Head of caudate nucleus (tissue), 42 donors: ENCODE measurements at regions not wholly inside any gene's neighbourhood (a gene's known extent, or its start where the extent isn't known, plus 50 kb on each side); places are given as distances from the start of the nearest gene placed in this dataset.
A peak's percentile ranks its signal among the peaks of the same experiment; 100 is the strongest.
"Not testable (repeated sequence)": the region's sequence is repeated elsewhere in the genome, so short reads cannot be mapped to it uniquely, and the experiment has no call there.

Experiments
- DNase-seq, 42 donors: peaks; one replicate each; pipeline versions ENCODE4 v3.0.0 to v3.0.0-alpha.2; 2020 to 2021; ENCODE audit warnings: mixed read lengths in 7 of 42
- intact Hi-C: fragments of 100-400 bp; cut with DNase I; formaldehyde crosslinking; loops from one replicate; pipeline ENCODE4 v1.15.0; 2022

GRCh38 chr3:40908612-40909011 is 290.7 kb upstream of the CTNNB1 start:
- intact Hi-C loops: no loop called here
- DNase-seq: peak in 1 of 42 donors; percentile 12

GRCh38 chr3:40911264-40911663 is 288.0 kb upstream of the CTNNB1 start:
- no peak for DNase-seq
- intact Hi-C loops: no loop called here

DNA sequence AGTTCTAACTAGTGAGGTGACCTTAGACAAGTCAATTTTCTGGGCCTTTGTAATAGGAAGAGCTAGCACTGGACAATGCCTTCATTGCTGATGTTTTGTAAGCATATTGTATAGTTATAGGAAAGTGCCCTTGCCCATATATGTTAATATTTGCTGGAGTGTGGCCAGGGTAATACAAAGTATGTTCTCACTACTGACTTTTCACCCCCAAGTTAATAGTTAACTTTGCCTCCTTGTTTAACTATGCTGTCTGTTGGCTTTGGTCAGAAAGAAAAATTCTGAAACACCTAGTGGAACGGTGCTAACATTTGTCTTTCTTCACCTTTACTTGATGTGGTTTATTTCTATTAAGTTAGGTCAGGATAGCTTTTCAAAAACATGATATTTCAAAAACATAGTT is 287.4 kb upstream of the CTNNB1 start:
- DNase-seq: no peak

DNA sequence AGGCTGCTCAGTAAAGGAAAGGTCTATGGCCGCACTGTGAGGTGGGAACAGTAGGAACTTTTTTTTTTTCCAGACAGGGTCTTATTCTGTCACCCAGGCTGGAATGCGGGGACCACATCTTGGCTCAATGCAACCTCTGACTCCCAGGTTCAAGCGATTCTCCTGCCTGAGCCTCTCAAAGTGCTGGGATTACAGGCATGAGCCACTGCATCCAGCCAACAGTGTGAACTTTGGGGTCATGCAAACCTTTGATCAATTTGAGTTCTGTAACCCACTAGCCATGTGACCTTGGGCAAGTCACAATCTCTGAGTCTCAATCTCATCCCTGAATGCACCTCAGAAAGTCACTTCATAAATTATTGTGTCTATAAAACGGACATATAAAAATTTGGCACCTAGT is 286.8 kb upstream of the CTNNB1 start:
- peak in 1 of 42 donors; percentile 20 for DNase-seq
- intact Hi-C loops: no loop called here

More for the DNA sequence above, 287.4 kb upstream of the CTNNB1 start:
- intact Hi-C loops: no loop called here

- DNase-seq: peak in 1 of 42 donors; percentile 27
- intact Hi-C loops: no loop called here
Observed at GRCh38 chr3:40913192-40913591, 286.1 kb upstream of the CTNNB1 start.

DNA sequence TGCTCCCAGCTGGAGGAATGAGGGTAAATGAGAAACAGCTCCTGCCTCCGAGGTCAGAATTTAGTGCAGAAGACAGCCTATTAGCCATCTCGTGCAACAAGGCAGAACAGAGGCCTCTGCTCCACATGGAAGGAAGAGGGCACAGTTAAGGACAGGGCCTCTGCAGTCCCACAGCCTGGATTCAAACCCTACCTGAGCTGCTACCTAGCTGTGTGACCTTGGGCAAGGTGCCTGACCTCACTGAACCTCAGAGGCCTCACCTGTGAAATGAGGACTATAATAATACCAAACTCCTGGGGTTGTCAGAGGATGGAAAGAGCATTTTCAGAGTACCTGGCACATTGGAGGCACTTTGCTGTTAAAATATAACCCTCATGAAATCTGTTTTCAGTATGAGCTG is 285.7 kb upstream of the CTNNB1 start:
- intact Hi-C loops: no loop called here
- no peak for DNase-seq

DNA sequence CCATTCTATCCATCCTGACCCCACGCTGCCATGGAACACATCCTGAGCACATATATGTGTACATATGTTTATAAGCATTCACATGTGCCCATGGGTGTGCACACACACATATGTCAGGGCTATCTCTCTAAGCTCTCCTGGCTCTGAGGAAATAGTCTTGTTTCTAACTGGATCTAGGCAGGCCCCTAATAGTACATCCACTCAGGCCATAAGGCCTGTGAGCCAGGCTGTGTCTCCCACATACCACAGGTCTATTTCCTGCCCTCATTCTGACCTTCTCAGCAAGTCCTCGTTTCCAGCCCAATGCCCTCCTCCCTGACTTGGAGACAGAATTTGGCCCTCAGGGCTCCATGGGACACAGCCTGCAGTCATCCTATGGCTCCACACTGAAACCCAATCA is 284.8 kb upstream of the CTNNB1 start:
- DNase-seq: peak in 1 of 42 donors; percentile 27
- intact Hi-C loops: no loop called here

DNA sequence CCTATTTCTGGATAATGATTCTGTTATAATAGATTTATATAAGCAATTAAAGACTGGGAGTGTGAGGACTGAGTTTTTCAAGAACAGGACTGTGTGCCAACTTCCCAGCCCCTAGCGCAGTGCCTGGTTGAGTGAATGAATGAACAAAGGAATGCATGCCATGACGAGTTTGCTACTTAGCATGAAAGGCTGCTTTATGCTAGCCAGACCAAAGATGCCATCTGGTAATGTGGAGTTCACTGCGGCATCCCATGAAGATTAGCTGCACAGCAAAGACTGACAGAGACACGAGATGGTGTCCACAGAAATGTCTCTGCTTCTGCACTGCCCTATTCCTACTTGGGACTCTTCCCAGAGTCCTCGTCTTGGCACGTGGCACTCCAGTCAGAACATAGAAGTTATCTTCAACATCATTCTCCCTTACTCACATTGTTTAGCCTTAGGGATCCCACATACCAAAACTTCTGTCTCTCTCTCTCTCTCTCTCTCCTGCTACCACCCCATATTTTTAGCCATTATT is 283.9 kb upstream of the CTNNB1 start:
- intact Hi-C loops: no loop called here
- peak in 21 of 42 donors; percentile 4 to 55 (median 26) for DNase-seq

GRCh38 chr3:40920041-40920440 is 279.3 kb upstream of the CTNNB1 start:
- intact Hi-C loops: no loop called here
- no peak for DNase-seq

- intact Hi-C loops: no loop called here
Observed at GRCh38 chr3:40921251-40921650, 278.1 kb upstream of the CTNNB1 start.

GRCh38 chr3:40923143-40923542 is 276.2 kb upstream of the CTNNB1 start:
- no peak for DNase-seq
- intact Hi-C loops: no loop called here

More at GRCh38 chr3:40921251-40921650, 278.1 kb upstream of the CTNNB1 start:
- DNase-seq: no peak

DNA sequence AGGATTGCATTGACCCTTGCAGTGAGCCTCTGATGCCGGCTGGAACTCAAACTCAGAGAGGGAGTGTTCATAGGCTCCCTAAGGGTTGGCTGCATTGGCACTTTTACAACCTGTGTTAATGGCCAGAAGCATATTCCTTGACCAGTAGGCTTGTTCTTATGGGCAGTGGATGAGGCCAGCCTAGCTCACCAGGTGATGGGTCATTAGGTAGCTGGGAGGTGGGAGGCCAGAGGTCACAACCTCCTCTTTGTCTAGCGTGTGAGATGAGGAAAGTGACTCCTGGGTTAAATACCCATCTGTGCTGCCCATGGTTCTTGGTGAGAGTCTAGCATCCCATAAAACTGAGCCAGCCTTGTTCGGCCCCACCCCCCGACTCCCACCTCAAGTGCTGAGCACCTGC is 275.7 kb upstream of the CTNNB1 start:
- intact Hi-C loops: no loop called here
- no peak for DNase-seq

GRCh38 chr3:40924559-40925141 is 274.7 kb upstream of the CTNNB1 start:
- DNase-seq: peak in 6 of 42 donors; percentile 5 to 45 (median 14)

DNA sequence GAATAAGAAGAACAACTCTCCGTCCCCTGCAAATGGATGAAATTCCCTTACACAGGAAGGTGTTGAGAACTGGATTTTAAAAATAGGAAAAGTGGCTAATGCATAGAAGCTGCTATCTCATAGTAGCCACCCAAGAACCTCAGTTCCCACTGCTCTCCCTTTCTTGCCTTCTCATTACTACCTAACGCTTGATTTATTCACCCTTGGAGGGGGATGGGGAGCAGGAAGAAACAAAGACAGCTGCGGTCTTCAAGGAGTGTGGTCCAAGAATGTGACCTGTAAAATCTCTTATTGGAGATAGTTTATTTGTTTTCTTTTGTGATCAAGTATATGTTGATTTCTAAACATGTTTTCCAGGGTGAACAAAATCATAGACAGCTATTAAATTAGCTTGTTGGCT is 274.1 kb upstream of the CTNNB1 start:
- intact Hi-C loops: no loop called here

More at GRCh38 chr3:40924559-40925141, 274.7 kb upstream of the CTNNB1 start:
- intact Hi-C loops: no loop called here

DNA sequence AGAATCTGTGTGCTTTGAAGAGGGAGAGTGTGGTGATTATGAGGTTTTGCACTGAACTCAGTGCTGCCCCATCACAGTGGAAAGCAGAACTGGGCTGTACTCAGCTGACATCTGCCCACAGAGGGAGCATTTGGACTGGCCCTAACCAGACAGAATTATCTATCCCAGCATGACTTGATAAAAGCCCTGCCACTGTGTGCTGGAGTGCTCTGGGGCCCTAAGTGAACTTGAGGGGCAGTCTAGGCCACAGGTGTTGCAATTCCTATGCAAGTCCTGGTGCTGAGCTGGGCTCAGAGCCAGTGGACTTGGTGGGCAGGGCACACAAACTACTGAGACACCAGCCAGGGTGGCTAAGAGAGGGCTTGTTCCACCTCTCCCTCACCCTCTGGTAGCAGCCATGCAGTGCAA is 269.2 kb upstream of the CTNNB1 start:
- intact Hi-C loops: no loop called here
- DNase-seq: no peak

More for the DNA sequence above, 274.1 kb upstream of the CTNNB1 start:
- DNase-seq: no peak

GRCh38 chr3:40930756-40931155 is 268.5 kb upstream of the CTNNB1 start:
- intact Hi-C loops: no loop called here
- no peak for DNase-seq

DNA sequence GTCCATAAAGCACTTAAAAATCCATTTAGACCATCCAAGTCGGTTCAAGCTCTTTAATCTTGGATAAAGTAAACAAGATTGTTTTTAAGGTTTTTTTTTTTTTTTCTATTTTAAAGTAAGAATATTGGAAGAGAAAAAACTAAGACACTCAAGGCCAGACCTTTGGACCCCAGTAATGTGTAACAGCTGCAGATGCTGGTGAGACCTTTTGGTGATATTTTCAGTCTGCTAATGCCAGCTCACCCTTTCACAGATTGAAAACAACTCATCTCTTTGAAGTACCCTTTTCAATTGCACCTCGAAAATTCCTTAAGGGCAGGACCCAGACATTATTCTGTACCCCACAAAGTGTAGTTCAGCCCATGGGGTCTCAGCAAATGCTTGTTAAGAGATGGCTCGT is 260.7 kb upstream of the CTNNB1 start:
- no peak for DNase-seq
- intact Hi-C loops: no loop called here

- intact Hi-C loops: no loop called here
- no peak for DNase-seq
Observed at GRCh38 chr3:40939030-40939740, 260.1 kb upstream of the CTNNB1 start.

GRCh38 chr3:40939741-40940130 is 259.6 kb upstream of the CTNNB1 start:
- DNase-seq: no peak
- intact Hi-C loops: no loop called here

DNA sequence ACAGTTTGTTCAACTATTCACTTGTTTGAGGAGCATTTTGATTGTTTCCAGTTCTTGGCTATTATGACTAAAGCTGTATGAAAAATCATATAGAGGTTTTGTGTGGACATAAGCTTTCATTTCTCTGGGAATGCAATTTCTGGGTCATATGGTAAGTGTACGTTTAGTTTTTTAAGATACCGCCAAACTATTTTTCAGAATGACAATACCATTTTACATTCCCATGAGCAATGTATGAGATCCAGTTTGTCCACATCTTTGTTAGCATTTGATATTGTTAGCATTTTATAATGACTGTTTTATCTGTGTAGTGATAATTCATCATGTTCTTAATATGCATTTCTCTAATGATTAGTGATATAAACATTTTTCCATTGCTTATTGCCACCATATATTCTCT is 258.7 kb upstream of the CTNNB1 start:
- no peak for DNase-seq
- intact Hi-C loops: no loop called here

- intact Hi-C loops: not testable (repeated sequence)
Observed at GRCh38 chr3:40947022-40947421, 252.3 kb upstream of the CTNNB1 start.

More at GRCh38 chr3:40947022-40947421, 252.3 kb upstream of the CTNNB1 start:
- not testable (repeated sequence) for DNase-seq
